Esophagus (tissue), 2 donors: ENCODE measurements at regions not wholly inside any gene's neighbourhood (a gene's known extent, or its start where the extent isn't known, plus 50 kb on each side); places are given as distances from the start of the nearest gene placed in this dataset.
"Not testable (repeated sequence)": the region's sequence is repeated elsewhere in the genome, so short reads cannot be mapped to it uniquely, and the experiment has no call there.

ENCODE experiments used
- H3K27ac ChIP-seq, 2 donors: one replicate each; pipeline ENCODE4 v1.5.1; 2013; ENCODE audit warnings: low read depth in 2 of 2, mild to moderate bottlenecking in 2 of 2, inconsistent platforms in 1 of 2, low read length in 1 of 2, moderate library complexity in 1 of 2
- H3K27me3 ChIP-seq, 2 donors: one replicate each; pipeline ENCODE4 v1.6.1; 2013; ENCODE audit warnings: low read length in 2 of 2, control low read depth in 1 of 2, mild to moderate bottlenecking in 1 of 2; ENCODE audit not compliant: insufficient read depth in 2 of 2, control insufficient read depth in 1 of 2
- H3K36me3 ChIP-seq, 2 donors: one replicate each; pipeline ENCODE4 v1.6.1; 2013; ENCODE audit warnings: low read length in 1 of 2; ENCODE audit not compliant: control insufficient read depth in 2 of 2, insufficient read depth in 2 of 2
- H3K4me1 ChIP-seq, 2 donors: one replicate each; pipeline ENCODE4 v1.6.1; 2013; ENCODE audit warnings: low read length in 1 of 2; ENCODE audit not compliant: control insufficient read depth in 2 of 2, insufficient read depth in 2 of 2
- H3K4me3 ChIP-seq, 2 donors: one replicate each; pipeline ENCODE4 v1.5.1; 2013; ENCODE audit warnings: low read length in 2 of 2, mild to moderate bottlenecking in 2 of 2, low read depth in 1 of 2, moderate library complexity in 1 of 2
- H3K9me3 ChIP-seq, 2 donors: one replicate each; pipeline ENCODE4 v1.6.1; 2013; ENCODE audit warnings: mild to moderate bottlenecking in 2 of 2, low read depth in 1 of 2, low read length in 1 of 2, moderate library complexity in 1 of 2; ENCODE audit not compliant: control insufficient read depth in 2 of 2, insufficient read depth in 1 of 2
- WGBS, 2 donors: extraction: QIAGEN DNeasy Blood & Tissue Kit; methylation state at CpG; one replicate each; pipeline ENCODE4 v1.1.7; 2013; 5-methylcytosine and 5-hydroxymethylcytosine counted together
- donor health status: healthy with polysubstance abuse.
- donor health status: Bipolar disorder and iron deficiency.

GRCh38 chr20:17867131-17867925 is 101.3 kb downstream of the SNX5 start:
- H3K27ac ChIP-seq = no peak overlapping the region
- 52 to 63% methylated on average over 10 of the region's 10 CpGs for WGBS, 2 donors

GRCh38 chr20:17866234-17867001 is 102.2 kb downstream of the SNX5 start:
- Histone ChIP-seq H3K9me3 (no peaks in the 10 kb centered on the region), H3K36me3 (no peaks in the 10 kb centered on the region), H3K27ac (no peak overlapping the region), H3K4me3 (no peak overlapping the region), H3K4me1 (no peaks in the 10 kb centered on the region), H3K27me3 (no peaks in the 10 kb centered on the region)
- WGBS, 2 donors = 85 to 87% methylated on average over 7 of the region's 7 CpGs

More at GRCh38 chr20:17867131-17867925, 101.3 kb downstream of the SNX5 start:
- Histone ChIP-seq H3K27me3 (no peaks in the 10 kb centered on the region), H3K4me3 (no peak overlapping the region), H3K36me3 (no peaks in the 10 kb centered on the region), H3K4me1 (no peaks in the 10 kb centered on the region), H3K9me3 (no peaks in the 10 kb centered on the region)

GRCh38 chr20:17863577-17864292 is 104.9 kb downstream of the SNX5 start:
- Histone ChIP-seq H3K4me3 (no peak overlapping the region), H3K4me1 (peaks cover 0 to 2% of the 10 kb centered on the region in 2 donors), H3K27ac (no peak overlapping the region), H3K36me3 (no peaks in the 10 kb centered on the region), H3K27me3 (no peaks in the 10 kb centered on the region), H3K9me3 (no peaks in the 10 kb centered on the region)
- 69 to 78% methylated on average over 11 of the region's 11 CpGs for WGBS, 2 donors

- Histone ChIP-seq H3K4me1 (peaks cover 0 to 2% of the 10 kb centered on the region in 2 donors), H3K27ac (no peak overlapping the region), H3K9me3 (no peaks in the 10 kb centered on the region), H3K27me3 (no peaks in the 10 kb centered on the region), H3K36me3 (no peaks in the 10 kb centered on the region), H3K4me3 (no peak overlapping the region)
- 87 to 90% methylated on average over 4 of the region's 4 CpGs for WGBS, 2 donors
Measured at GRCh38 chr20:17863209-17863576, 105.4 kb downstream of the SNX5 start.

- peaks cover 0 to 2% of the 10 kb centered on the region in 2 donors for H3K4me1 ChIP-seq
- WGBS, 2 donors = 80 to 100% methylated on average over 1 of the region's 1 CpG
- H3K27ac ChIP-seq = no peak overlapping the region
Measured at GRCh38 chr20:17862171-17862570, 106.4 kb downstream of the SNX5 start.

GRCh38 chr20:17861620-17862019 is 107.0 kb downstream of the SNX5 start:
- not testable (repeated sequence) for H3K4me1 ChIP-seq, H3K27ac ChIP-seq, H3K27me3 ChIP-seq, H3K36me3 ChIP-seq, H3K4me3 ChIP-seq, H3K9me3 ChIP-seq
- 91% methylated on average over 9 of the region's 9 CpGs for WGBS, 2 donors

More at GRCh38 chr20:17862171-17862570, 106.4 kb downstream of the SNX5 start:
- Histone ChIP-seq H3K36me3 (no peaks in the 10 kb centered on the region), H3K27me3 (no peaks in the 10 kb centered on the region), H3K4me3 (no peak overlapping the region), H3K9me3 (no peaks in the 10 kb centered on the region)

- Histone ChIP-seq H3K27me3 (no peaks in the 10 kb centered on the region), H3K4me3 (no peak overlapping the region), H3K9me3 (no peaks in the 10 kb centered on the region), H3K27ac (no peak overlapping the region), H3K36me3 (no peaks in the 10 kb centered on the region), H3K4me1 (peaks cover 0 to 2% of the 10 kb centered on the region in 2 donors)
- WGBS, 2 donors = 86% methylated on average over 15 of the region's 15 CpGs
Measured at GRCh38 chr20:17860301-17861197, 108.0 kb downstream of the SNX5 start.

- WGBS, 2 donors = 47 to 61% methylated on average over 22 of the region's 22 CpGs
- Histone ChIP-seq H3K9me3 (no peaks in the 10 kb centered on the region), H3K4me3 (no peak overlapping the region), H3K27me3 (no peaks in the 10 kb centered on the region), H3K4me1 (peaks cover 0 to 2% of the 10 kb centered on the region in 2 donors), H3K36me3 (no peaks in the 10 kb centered on the region), H3K27ac (no peak overlapping the region)
Measured at GRCh38 chr20:17859616-17860232, 108.9 kb downstream of the SNX5 start.
